Astrocyte (in vitro differentiated cells and primary cell): ENCODE measurements at regions not wholly inside any gene's neighbourhood (a gene's known extent, or its start where the extent isn't known, plus 50 kb on each side); places are given as distances from the start of the nearest gene placed in this dataset.

ENCODE experiments used
- CTCF ChIP-seq: IDR thresholded peaks from 2 replicates; pipeline ENCODE4 v1.5.1; 2011; ENCODE audit warnings: low read depth, mild to moderate bottlenecking, inconsistent platforms, low read length, moderate library complexity; ENCODE audit not compliant: insufficient read depth
- EZH2 ChIP-seq: IDR thresholded peaks from 2 replicates; pipeline ENCODE4 v1.6.1; 2012; ENCODE audit warnings: mild to moderate bottlenecking, low read length, inconsistent platforms; ENCODE audit not compliant: insufficient read depth

- TF ChIP-seq CTCF = no peak
- TF ChIP-seq EZH2 = no peak
These were observed 1429.1 kb downstream of the MAT2B start for GRCh38 chr5:164934561-164934960.
